CD4-positive, alpha-beta T cell (primary cell): ENCODE measurements at regions not wholly inside any gene's neighbourhood (a gene's known extent, or its start where the extent isn't known, plus 50 kb on each side); places are given as distances from the start of the nearest gene placed in this dataset.

Experiments used
- ATAC-seq: fragments of 200-7000 bp; cut with Tn5 transposase; one replicate; pipeline ENCODE4 v1.10.0; 2022; ENCODE audit warnings: mild to moderate bottlenecking; ENCODE audit not compliant: poor library complexity
- CTCF ChIA-PET: fragments of 350-600 bp; sonication (Branson Sonifier 250); formaldehyde crosslinking; loops from one replicate; lab custom pipeline; 2021; ENCODE audit warnings: antibody characterized with exemption, inconsistent platforms; lab: Charles Lee
- POLR2A ChIA-PET: fragments of 350-600 bp; sonication (Branson Sonifier 250); formaldehyde crosslinking; loops from one replicate; lab custom pipeline; 2021; ENCODE audit warnings: antibody characterized with exemption, inconsistent platforms; lab: Charles Lee
- DNase-seq, 14 experiments: peaks; one replicate each; pipeline ENCODE4 v3.0.0-alpha.2; 2013 to 2020; ENCODE audit warnings: mixed read lengths in 2 of 14
- H3K27ac ChIP-seq, 2 donors: one replicate each; pipeline versions ENCODE4 v1.5.1 to v1.7.0; 2013; ENCODE audit warnings: low read length in 2 of 2, low read depth in 1 of 2, mild to moderate bottlenecking in 1 of 2
- H3K27me3 ChIP-seq, 2 experiments: 1 replicate in 1 of 2; 2 replicates in 1 of 2; pipeline versions ENCODE4 v1.6.1 to v1.7.0; 2013; ENCODE audit warnings: low read length in 2 of 2, control low read depth in 1 of 2, mild to moderate bottlenecking in 1 of 2, moderate library complexity in 1 of 2; ENCODE audit not compliant: insufficient read depth in 2 of 2, control insufficient read depth in 1 of 2
- H3K36me3 ChIP-seq: one replicate; pipeline ENCODE4 v1.6.1; 2013; ENCODE audit warnings: low read length, control low read depth; ENCODE audit not compliant: insufficient read depth
- H3K4me1 ChIP-seq: one replicate; pipeline ENCODE4 v1.6.1; 2013; ENCODE audit warnings: low read length, control low read depth; ENCODE audit not compliant: insufficient read depth
- H3K4me3 ChIP-seq: one replicate; pipeline ENCODE4 v1.5.1; 2013; ENCODE audit warnings: mild to moderate bottlenecking, low read length, moderate library complexity
- H3K9me3 ChIP-seq, 2 experiments: 1 replicate in 1 of 2; 2 replicates in 1 of 2; pipeline versions ENCODE4 v1.6.1 to v1.7.0; 2013; ENCODE audit warnings: low read length in 2 of 2, mild to moderate bottlenecking in 2 of 2, control low read depth in 1 of 2, moderate library complexity in 1 of 2; ENCODE audit not compliant: control insufficient read depth in 1 of 2, insufficient read depth in 1 of 2
- H3K27ac Mint-ChIP-seq: one replicate; pipeline ENCODE4 v1.8.0; 2020; ENCODE audit warnings: mixed read lengths
- H3K27me3 Mint-ChIP-seq: one replicate; pipeline ENCODE4 v1.8.0; 2021; ENCODE audit warnings: mixed read lengths
- H3K36me3 Mint-ChIP-seq: one replicate; pipeline ENCODE4 v1.8.0; 2021; ENCODE audit warnings: low read depth, mixed read lengths
- H3K4me1 Mint-ChIP-seq: one replicate; pipeline ENCODE4 v1.8.0; 2021; ENCODE audit warnings: low read depth, mixed read lengths
- H3K4me3 Mint-ChIP-seq: one replicate; pipeline ENCODE4 v1.8.0; 2020; ENCODE audit warnings: mild to moderate bottlenecking, mixed read lengths
- H3K9me3 Mint-ChIP-seq: one replicate; pipeline ENCODE4 v1.8.0; 2020; ENCODE audit warnings: mixed read lengths
- intact Hi-C, 2 experiments: fragments of 100-400 bp; cut with DNase I in 1 of 2; cut with micrococcal nuclease in 1 of 2; formaldehyde crosslinking; loops; one replicate each; pipeline versions ENCODE4 v1.15.1 to v1.9.0; 2023 to 2025; cut with DNase I, micrococcal nuclease
- TF ChIP-seq, protein P1 (sequence below): fragments of 200-600 bp; IDR thresholded peaks from one replicate; pipeline ENCODE4 v1.8.0; 2022; ENCODE audit warnings: antibody characterized with exemption, mild to moderate bottlenecking

DNA sequence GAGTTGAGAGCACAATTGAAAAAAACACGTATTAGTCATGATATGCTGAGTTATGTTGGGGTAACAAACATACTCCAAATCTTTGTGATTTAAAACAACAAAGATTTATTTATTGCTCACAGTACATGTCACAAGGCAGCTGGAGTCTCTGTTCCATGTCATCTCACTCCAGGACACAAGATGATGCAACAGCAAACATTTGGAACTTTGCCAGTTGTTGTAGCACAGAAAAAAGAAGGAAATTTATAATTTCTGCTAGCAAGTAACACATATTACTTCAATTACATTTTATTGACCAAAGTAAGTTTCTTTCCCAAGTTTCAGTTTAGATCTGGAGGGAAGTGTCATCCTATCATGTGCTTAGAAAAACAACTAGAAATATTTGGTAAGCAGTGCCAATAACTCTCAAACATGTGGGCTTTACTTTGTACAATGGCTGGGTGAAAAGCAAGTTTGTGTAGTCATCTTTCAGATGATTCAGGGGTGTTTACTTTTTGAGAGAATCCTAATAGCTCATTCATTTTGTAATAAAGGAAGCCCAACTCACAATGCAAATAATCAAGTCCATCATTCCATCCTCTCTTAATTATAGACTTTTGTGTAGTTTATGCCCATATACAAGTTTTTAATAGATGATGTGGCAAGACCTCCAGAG, 452.3 kb downstream of the ZIC3 start:
- ChIA-PET POLR2A (no interaction called here), CTCF (no interaction called here)
- DNase-seq (no peak), ATAC-seq (no peak)
- Histone ChIP-seq H3K27me3 (no peaks in the 10 kb centered on the region), H3K9me3 (no peaks in the 10 kb centered on the region), H3K27ac (no peak overlapping the region), H3K4me3 (no peak overlapping the region), H3K4me1 (no peaks in the 10 kb centered on the region), H3K36me3 (no peaks in the 10 kb centered on the region)
- TF ChIP-seq, protein P1, sequence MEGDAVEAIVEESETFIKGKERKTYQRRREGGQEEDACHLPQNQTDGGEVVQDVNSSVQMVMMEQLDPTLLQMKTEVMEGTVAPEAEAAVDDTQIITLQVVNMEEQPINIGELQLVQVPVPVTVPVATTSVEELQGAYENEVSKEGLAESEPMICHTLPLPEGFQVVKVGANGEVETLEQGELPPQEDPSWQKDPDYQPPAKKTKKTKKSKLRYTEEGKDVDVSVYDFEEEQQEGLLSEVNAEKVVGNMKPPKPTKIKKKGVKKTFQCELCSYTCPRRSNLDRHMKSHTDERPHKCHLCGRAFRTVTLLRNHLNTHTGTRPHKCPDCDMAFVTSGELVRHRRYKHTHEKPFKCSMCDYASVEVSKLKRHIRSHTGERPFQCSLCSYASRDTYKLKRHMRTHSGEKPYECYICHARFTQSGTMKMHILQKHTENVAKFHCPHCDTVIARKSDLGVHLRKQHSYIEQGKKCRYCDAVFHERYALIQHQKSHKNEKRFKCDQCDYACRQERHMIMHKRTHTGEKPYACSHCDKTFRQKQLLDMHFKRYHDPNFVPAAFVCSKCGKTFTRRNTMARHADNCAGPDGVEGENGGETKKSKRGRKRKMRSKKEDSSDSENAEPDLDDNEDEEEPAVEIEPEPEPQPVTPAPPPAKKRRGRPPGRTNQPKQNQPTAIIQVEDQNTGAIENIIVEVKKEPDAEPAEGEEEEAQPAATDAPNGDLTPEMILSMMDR: no peak
- H3K4me3 Mint-ChIP-seq: no peak overlapping the region
- no peaks in the 10 kb centered on the region for H3K9me3 Mint-ChIP-seq
- intact Hi-C loops: no loop called here
- no peaks in the 10 kb centered on the region for H3K27me3 Mint-ChIP-seq
- no peaks in the 10 kb centered on the region for H3K4me1 Mint-ChIP-seq
- no peak overlapping the region for H3K27ac Mint-ChIP-seq
- H3K36me3 Mint-ChIP-seq: no peaks in the 10 kb centered on the region

DNA sequence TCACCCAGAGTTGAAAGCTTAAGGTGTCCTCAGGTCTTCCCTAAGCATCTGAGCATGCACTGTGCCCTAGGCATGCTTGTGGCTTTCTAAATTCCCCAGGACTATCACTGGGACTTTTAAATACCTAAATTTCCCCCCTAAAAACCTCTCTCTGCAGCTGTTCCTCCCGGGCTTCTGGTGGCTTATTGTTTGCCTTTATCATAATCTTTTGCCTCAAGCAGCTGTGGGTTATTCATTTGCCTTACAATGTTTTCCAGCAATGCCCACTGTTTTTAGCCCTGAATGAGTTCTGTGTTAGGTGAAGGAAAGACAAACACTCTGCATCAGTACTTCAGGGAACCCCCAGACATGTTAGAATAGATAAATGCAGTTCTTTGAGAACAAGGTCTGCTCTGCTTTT, 455.0 kb downstream of the ZIC3 start:
- intact Hi-C loops: no loop called here
- no peaks in the 10 kb centered on the region for H3K27me3 Mint-ChIP-seq
- H3K27ac Mint-ChIP-seq: no peak overlapping the region
- no peak overlapping the region for H3K4me3 Mint-ChIP-seq
- H3K9me3 Mint-ChIP-seq: no peaks in the 10 kb centered on the region
- no peak for ATAC-seq
- H3K4me1 Mint-ChIP-seq: no peaks in the 10 kb centered on the region
- TF ChIP-seq, protein P1: no peak
- H3K36me3 Mint-ChIP-seq: no peaks in the 10 kb centered on the region
- ChIA-PET POLR2A (no interaction called here), CTCF (no interaction called here)
- Histone ChIP-seq H3K27me3 (no peaks in the 10 kb centered on the region), H3K36me3 (no peaks in the 10 kb centered on the region), H3K4me1 (no peaks in the 10 kb centered on the region), H3K9me3 (no peaks in the 10 kb centered on the region), H3K4me3 (no peak overlapping the region), H3K27ac (no peak overlapping the region)
- no peak for DNase-seq

DNA sequence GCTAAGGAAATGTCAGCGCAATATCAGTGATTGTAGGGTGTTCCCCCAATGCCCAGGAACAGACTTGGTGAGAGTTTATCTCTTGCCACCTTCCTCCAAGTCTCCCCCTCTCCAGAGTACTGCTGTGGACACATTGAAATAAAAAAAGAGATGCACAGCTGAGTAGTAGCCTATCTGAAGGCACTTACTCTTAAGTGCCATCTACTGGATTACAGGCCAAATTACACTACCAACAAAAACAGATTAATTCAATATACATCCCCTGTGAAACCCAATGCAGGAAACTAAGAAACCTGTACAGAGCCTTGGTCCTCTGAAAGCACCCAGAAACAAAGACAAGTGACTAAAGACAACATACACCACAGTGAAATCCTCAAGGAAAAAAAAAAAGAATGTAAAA, 460.3 kb downstream of the ZIC3 start:
- ChIA-PET POLR2A (no interaction called here), CTCF (no interaction called here)
- H3K36me3 Mint-ChIP-seq: no peaks in the 10 kb centered on the region
- Histone ChIP-seq H3K9me3 (no peaks in the 10 kb centered on the region), H3K4me3 (no peak overlapping the region), H3K27ac (no peak overlapping the region), H3K4me1 (no peaks in the 10 kb centered on the region), H3K36me3 (no peaks in the 10 kb centered on the region), H3K27me3 (no peaks in the 10 kb centered on the region)
- H3K4me1 Mint-ChIP-seq: no peaks in the 10 kb centered on the region
- DNase-seq (no peak), ATAC-seq (no peak)
- no peaks in the 10 kb centered on the region for H3K9me3 Mint-ChIP-seq
- peaks cover 4% of the 10 kb centered on the region for H3K27me3 Mint-ChIP-seq
- TF ChIP-seq, protein P1: no peak
- no peak overlapping the region for H3K4me3 Mint-ChIP-seq
- intact Hi-C loops: no loop called here
- no peak overlapping the region for H3K27ac Mint-ChIP-seq
